Prostate gland (tissue), 2 donors: ENCODE measurements at regions not wholly inside any gene's neighbourhood (a gene's known extent, or its start where the extent isn't known, plus 50 kb on each side); places are given as distances from the start of the nearest gene placed in this dataset.

ENCODE experiments used
- CTCF ChIP-seq, 4 experiments: fragments of 200-600 bp in 2 of 4; fragments of 450-650 bp in 2 of 4; sonication (generic) in 2 of 4; IDR thresholded peaks; 1 replicate in 3 of 4; 2 replicates in 1 of 4; pipeline ENCODE4 v1.5.1; 2016 to 2019; ENCODE audit warnings: antibody characterized with exemption in 4 of 4, mild to moderate bottlenecking in 2 of 4, moderate library complexity in 2 of 4
- POLR2A ChIP-seq: fragments of 450-650 bp; IDR thresholded peaks from one replicate; pipeline ENCODE4 v1.6.1; 2016; ENCODE audit warnings: antibody characterized with exemption, mild to moderate bottlenecking
- POLR2AphosphoS5 ChIP-seq: sonication (generic); formaldehyde crosslinking; IDR thresholded peaks from one replicate; pipeline ENCODE4 v1.6.1; 2017; ENCODE audit warnings: antibody characterized with exemption

DNA sequence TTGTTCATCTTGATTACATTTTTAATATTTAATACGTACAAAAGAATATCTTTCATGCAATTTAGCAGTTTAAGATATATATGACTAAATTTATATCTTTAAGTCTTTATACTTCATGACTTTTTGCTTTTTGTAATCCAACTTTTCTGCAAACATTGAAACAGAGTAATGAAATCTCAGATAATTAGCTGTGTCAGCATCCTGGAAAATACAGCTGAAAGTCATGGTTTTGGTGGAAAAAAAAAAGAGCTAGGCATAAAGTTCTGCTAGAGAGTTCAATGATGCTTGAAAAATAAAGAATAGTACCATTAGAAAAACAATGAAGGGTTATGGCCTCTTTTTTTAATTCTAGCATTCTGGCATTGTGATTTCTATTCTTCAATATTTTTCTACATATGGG, 387.4 kb upstream of the ROBO2 start:
- TF ChIP-seq CTCF (IDR thresholded peaks at IDR 0.05) (no peak), POLR2A (no peak), POLR2AphosphoS5 (no peak)
